Ramos (cell line): ENCODE measurements at regions not wholly inside any gene's neighbourhood (a gene's known extent, or its start where the extent isn't known, plus 50 kb on each side); places are given as distances from the start of the nearest gene placed in this dataset.

ENCODE experiments used
- in situ Hi-C: fragments of 300-500 bp; cut with MboI; formaldehyde crosslinking; loops from one replicate; pipeline ENCODE4 v1.14.3; 2022; ENCODE audit warnings: low sequenced_read_pairs; ENCODE audit not compliant: unreplicated experiment

GRCh38 chr9:105141146-105141975, 103.1 kb upstream of the SLC44A1 start:
- in situ Hi-C loops = no loop called here

DNA sequence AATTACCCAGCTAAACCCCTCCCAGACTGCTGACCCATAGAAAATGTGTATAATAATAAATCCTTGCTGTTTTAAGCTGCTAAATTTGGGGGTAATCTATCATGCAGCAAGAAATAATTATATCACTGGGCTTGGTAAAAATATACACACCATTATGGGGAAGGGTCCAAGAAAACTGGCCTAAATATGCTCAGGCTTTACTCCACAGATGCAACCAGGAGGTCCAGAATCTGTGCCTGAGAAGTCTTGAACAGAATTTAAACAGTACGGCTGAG, 102.5 kb upstream of the SLC44A1 start:
- in situ Hi-C loops = no loop called here

- in situ Hi-C loops = no loop called here
Measured at GRCh38 chr9:105142406-105143135, 101.9 kb upstream of the SLC44A1 start.

DNA sequence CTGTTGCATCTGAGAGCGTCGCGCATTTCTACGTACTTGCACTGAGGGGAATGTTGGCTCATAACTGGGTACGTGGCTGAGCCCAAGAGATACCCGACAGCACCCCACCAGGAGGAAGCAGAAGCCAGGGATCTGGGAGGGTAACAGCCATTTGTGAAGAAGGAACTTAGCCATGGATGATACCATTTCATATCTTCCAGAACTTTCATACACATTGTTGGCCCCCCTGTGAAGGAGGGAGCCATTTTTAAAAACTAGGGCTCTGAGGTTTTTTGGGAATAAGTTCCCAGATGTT, 101.4 kb upstream of the SLC44A1 start:
- in situ Hi-C loops = no loop called here

GRCh38 chr9:105144076-105144475, 100.4 kb upstream of the SLC44A1 start:
- in situ Hi-C loops = no loop called here

- in situ Hi-C loops = no loop called here
Measured at GRCh38 chr9:105144841-105145240, 99.6 kb upstream of the SLC44A1 start.

DNA sequence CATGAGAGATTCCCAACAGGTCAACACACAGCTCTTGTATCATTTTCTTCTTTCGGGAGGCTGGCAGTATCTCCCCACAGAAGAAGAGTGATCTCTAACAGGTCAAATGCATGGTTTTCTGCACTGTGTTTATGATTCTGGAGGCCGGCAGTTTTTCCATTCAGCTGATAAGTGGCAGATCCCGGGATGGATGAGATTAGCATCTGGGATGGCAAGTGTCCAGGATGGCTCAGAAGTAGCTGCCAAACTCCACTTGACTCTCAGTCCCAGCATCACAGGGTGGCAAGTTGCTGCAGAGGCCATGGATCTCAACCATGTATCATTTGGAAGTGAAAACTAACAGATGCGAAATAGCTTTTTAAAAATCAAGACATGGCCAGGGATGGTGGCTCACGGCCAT, 97.8 kb upstream of the SLC44A1 start:
- in situ Hi-C loops = no loop called here

DNA sequence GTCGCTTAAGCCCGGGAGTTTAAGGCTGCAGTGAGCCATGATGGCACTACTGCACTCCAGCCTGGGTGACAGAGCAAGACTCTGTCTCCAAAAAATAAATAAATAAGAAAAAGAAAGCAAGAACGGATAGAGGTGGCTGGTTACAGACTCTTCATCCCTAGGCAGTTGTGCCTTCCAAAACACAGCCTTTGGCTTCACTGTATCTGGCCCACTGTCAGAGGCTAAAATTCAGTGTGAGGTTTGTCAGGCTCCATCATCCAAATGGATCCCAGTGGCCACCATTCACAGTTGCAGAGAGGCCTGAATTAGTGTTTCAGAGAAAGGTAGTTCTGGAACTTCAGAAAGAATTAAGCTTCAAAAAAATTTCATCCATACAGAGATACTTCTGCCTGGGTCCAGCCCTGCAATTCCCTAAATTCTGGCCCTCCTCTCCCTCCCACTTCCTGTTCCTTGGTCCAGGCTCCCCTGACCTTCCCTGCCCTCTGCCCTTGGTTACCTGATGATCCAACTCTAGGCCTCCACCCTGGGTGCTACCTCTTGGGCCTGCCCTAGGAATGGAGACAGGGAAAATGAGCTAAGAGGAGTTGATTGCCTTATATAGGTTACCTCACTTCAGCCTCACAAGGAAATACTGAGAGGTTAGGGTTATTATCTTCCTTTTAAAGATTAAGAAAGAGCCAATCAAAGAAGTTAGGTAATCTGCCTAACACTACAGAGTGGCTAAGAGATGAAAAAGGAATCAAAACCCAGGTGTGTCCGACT, 97.2 kb upstream of the SLC44A1 start:
- in situ Hi-C loops = no loop called here

DNA sequence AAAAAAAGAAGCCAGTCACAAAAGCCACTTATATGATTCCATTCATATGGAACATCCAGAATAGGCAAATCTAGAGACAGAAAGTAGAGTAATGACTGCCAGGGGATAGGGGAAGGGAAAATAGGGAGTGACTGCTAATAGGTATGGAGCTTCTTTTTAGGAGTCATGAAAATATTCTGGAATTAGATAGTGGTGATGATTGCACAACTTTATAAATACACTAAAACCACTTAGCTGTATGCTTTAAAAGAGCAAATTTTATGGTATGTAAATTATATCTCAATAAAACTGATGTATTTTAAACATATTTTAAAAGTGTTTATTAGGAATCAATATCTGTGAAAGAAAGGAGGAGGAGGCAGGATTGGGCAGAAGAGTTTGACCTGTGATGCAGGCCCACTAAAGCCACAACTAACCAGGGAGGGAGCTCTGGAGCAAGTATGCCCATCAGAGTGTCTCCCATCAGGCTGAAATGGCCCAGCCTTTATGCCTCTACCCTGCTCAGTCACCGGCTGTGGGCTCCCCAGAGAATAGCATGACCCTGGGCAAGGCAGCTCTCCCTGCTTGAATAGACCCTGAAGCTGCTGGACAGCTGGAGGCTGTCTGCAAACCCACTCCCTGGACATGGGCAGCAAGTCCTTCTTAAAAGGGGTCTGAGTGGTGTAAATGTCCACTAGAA, 96.0 kb upstream of the SLC44A1 start:
- in situ Hi-C loops = no loop called here

DNA sequence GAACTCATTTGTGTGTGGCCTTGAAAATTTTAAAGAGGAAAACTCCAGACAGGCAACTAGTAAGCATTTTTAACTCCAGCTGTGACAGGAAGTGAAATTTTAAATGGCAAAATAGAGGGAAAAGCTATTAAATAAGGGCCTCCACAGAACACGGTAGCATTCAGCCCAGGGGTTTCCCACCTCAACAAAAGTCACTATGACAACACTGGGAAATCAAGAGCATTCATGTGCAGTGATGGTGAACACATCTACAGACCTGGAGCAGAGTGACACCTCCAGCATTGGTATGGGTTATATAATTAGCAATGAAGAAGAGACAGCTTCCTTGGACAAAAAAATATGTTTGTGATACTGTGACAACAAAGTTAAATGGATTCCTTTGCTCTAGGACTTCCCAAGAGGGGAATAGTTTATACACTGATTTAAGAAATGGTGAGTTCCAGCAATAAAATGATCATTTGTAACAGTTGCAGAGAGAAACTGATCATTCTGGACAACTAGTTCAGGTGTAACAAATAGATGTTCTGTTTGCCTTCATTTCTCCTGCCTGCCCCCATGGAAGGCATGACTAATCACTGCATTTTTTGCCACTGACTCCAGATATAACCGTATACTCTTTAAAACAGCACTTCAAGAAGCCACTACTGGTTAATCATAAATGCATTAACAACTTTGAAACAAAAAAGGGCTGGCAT, 93.3 kb upstream of the SLC44A1 start:
- in situ Hi-C loops = loop anchor here (10.0 kb wide), 1 partner anchor 366 kb away; no protein-coding TSS in a partner anchor

DNA sequence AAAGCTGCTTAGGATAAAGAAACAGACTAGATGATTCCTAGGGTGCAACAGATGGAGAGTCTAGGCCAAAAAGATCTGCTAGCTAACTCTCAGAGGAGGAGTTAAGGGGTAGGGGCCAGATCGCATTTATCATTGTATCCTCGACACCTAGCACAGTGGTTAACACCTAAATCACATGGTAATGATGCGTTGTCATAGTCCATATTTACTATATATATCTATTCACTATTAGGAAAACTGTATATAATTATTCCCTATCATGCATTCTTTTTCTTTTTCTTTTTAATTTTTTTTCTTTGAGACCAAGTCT, 92.8 kb upstream of the SLC44A1 start:
- in situ Hi-C loops = loop anchor here (10.0 kb wide), 1 partner anchor 367 kb away; no protein-coding TSS in a partner anchor

GRCh38 chr9:105154723-105155191, 89.7 kb upstream of the SLC44A1 start:
- in situ Hi-C loops = loop anchor here (5.0 to 10.0 kb wide), 3 partner anchors 263 to 370 kb away; no protein-coding TSS in a partner anchor

DNA sequence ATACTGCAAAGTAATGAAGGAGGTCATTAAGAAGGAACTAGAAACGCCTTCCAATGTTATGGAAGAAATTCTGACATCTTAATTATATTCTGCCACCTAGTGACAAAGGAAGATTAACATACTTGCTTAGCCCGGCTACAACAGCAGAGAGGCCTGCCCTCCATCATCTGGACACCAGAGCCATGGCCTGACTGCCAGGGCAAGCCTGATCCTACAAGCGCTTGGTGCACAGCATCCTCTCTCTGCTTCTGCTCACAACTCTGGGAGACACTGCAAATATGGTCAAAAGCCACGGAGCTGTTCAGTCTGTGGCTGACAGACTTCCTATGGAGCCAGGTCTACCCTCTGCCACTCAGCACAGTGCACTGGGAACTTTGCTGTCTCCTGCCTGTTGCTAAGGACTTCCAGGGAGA, 87.3 kb upstream of the SLC44A1 start:
- in situ Hi-C loops = loop anchor here (5.0 to 10.0 kb wide), 3 partner anchors 260 to 372 kb away; no protein-coding TSS in a partner anchor

DNA sequence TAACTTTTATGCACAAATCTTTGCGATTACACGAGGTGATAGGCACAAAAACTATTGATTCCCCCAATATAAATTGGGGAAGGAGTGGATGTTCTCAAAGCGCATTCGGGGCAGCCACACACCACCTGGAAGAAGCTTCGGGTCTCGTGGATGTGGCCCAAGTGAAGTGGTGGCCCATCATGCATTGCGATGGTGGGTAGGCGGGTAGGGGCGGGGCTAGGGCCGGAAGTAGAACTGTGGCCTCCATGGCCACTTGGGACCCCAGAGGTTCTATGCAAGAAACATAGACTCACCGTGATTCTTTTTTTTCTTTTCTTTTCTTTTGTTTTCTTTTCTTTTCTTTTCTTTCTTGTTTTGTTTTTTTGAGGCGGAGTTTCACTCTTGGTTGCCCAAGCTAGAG, 86.4 kb upstream of the SLC44A1 start:
- in situ Hi-C loops = loop anchor here (5.0 to 10.0 kb wide), 3 partner anchors 259 to 373 kb away; no protein-coding TSS in a partner anchor

GRCh38 chr9:105158898-105159297, 85.6 kb upstream of the SLC44A1 start:
- in situ Hi-C loops = loop anchor here (5.0 to 10.0 kb wide), 3 partner anchors 258 to 374 kb away; no protein-coding TSS in a partner anchor

- in situ Hi-C loops = no loop called here
Measured at GRCh38 chr9:105168870-105169319, 75.6 kb upstream of the SLC44A1 start.

- in situ Hi-C loops = no loop called here
Measured at GRCh38 chr9:105171076-105171475, 73.4 kb upstream of the SLC44A1 start.

- in situ Hi-C loops = no loop called here
Measured at GRCh38 chr9:105171589-105171988, 72.9 kb upstream of the SLC44A1 start.

DNA sequence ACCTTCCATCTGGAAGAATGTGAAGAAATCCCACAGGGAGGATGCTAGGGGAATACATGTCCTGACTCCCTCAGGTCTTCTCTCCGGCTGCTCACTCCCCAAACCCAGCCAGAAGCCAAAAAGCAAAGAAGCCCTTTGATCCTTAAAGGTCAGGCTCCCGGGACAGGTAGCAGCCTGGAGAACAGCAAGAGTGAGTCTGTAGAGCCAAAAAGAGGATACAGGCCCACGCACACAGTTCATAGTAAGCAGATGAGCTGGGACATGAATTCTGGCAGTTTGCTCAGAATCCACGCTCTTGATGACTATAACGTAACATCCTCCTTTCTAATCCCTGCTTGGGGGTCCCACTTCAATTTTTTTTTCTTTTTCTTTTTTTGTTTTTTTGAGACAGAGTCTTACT, 72.0 kb upstream of the SLC44A1 start:
- in situ Hi-C loops = no loop called here

DNA sequence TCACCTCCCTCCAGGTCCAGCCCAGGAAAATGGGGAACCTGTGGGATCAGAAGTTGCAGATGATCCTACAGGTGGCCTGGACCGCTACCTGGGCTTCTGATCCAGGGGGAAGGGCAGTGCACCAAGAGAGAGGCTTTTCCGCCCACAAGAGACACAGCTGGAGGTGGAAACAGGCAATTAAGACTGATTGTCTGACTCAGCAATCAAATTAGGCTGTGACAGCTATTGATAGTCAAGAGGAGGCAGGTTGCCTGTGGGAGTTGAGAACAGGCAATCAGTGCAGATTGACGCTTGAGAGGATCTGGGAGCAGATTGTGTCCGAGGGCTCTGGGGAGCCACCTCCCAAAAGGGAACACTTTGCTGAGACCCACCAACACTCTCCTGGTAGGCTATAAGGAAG, 71.1 kb upstream of the SLC44A1 start:
- in situ Hi-C loops = no loop called here
